Gastrocnemius medialis (tissue), 4 donors: ENCODE measurements at regions not wholly inside any gene's neighbourhood (a gene's known extent, or its start where the extent isn't known, plus 50 kb on each side); places are given as distances from the start of the nearest gene placed in this dataset.

ENCODE experiments used
- ATAC-seq, 2 donors: fragments of 150-250 bp; one replicate each; pipeline ENCODE4 v1.9.1; 2016
- DNase-seq, 2 donors: peaks; one replicate each; pipeline ENCODE4 v3.0.0-alpha.2; 2019
- H3K27ac ChIP-seq, 4 donors: fragments of 200-600 bp; sonication (generic); 1 replicate in 1 of 4; 2 replicates in 3 of 4; pipeline ENCODE4 v1.5.1; 2016 to 2018; ENCODE audit warnings: mild to moderate bottlenecking in 2 of 4, moderate library complexity in 1 of 4
- H3K27me3 ChIP-seq, 3 donors: fragments of 200-600 bp; sonication (generic) in 2 of 3; 1 replicate in 1 of 3; 2 replicates in 2 of 3; pipeline versions ENCODE4 v1.5.1 to v1.6.0; 2016 to 2019; ENCODE audit warnings: mild to moderate bottlenecking in 1 of 3, moderate library complexity in 1 of 3
- H3K36me3 ChIP-seq, 2 donors: fragments of 200-600 bp; sonication (generic) in 1 of 2; one replicate each; pipeline ENCODE4 v1.5.1; 2017 to 2018
- H3K4me1 ChIP-seq, 2 donors: fragments of 200-600 bp; sonication (generic) in 1 of 2; one replicate each; pipeline ENCODE4 v1.5.1; 2016 to 2017; ENCODE audit warnings: mild to moderate bottlenecking in 2 of 2
- H3K4me3 ChIP-seq, 4 donors: fragments of 200-600 bp; sonication (generic) in 3 of 4; 1 replicate in 1 of 4; 2 replicates in 3 of 4; pipeline ENCODE4 v1.5.1; 2016 to 2019; ENCODE audit warnings: mild to moderate bottlenecking in 2 of 4
- H3K9me3 ChIP-seq, 3 donors: fragments of 200-600 bp; sonication (generic) in 2 of 3; 1 replicate in 1 of 3; 2 replicates in 2 of 3; pipeline ENCODE4 v1.5.1; 2016 to 2019
- CTCF ChIP-seq, 5 experiments: fragments of 450-650 bp in 3 of 5; fragments of 200-600 bp in 2 of 5; sonication (generic) in 2 of 5; IDR thresholded peaks in 4 of 5; conservative IDR thresholded peaks in 1 of 5; 1 replicate in 4 of 5; 2 replicates in 1 of 5; pipeline ENCODE4 v1.5.1; 2016 to 2019; ENCODE audit warnings: antibody characterized with exemption in 5 of 5, mild to moderate bottlenecking in 3 of 5, moderate library complexity in 3 of 5
- POLR2A ChIP-seq, 2 donors: fragments of 450-650 bp; IDR thresholded peaks; one replicate each; pipeline ENCODE4 v1.6.1; 2017; ENCODE audit warnings: antibody characterized with exemption in 2 of 2, mild to moderate bottlenecking in 2 of 2, moderate library complexity in 2 of 2
- in situ Hi-C, 4 donors: fragments of 200-750 bp; cut with MboI; loops; one replicate each; pipeline versions ENCODE4 v1.15.0 to v1.8.0; 2017; ENCODE audit warnings: low sequenced_read_pairs in 4 of 4
- intact Hi-C: fragments of 100-400 bp; cut with DNase I; formaldehyde crosslinking; loops from one replicate; pipeline ENCODE4 v1.15.1; 2023; ENCODE audit warnings: low total_unique reads

GRCh38 chr12:92012691-92013090 lies 133.0 kb downstream of the BTG1 start:
- Histone ChIP-seq H3K27ac (no peak overlapping the region), H3K27me3 (no peaks in the 10 kb centered on the region), H3K36me3 (no peaks in the 10 kb centered on the region), H3K4me1 (no peaks in the 10 kb centered on the region), H3K4me3 (no peak overlapping the region), H3K9me3 (no peaks in the 10 kb centered on the region)
- DNase-seq (no peak), ATAC-seq (no peak)
- in situ Hi-C loops, result no loop called here
- no peak for TF ChIP-seq POLR2A (IDR thresholded peaks at IDR 0.05)
- TF ChIP-seq CTCF (IDR thresholded peaks at IDR 0.05 in 4 of 5, conservative IDR thresholded peaks at IDR 0.05 in 1 of 5), result no peak
- intact Hi-C loops, result no loop called here

GRCh38 chr12:92010853-92011701 lies 134.6 kb downstream of the BTG1 start:
- ATAC-seq, result no peak
- in situ Hi-C loops (no loop called here), intact Hi-C loops (no loop called here)

GRCh38 chr12:92010368-92010767 lies 135.3 kb downstream of the BTG1 start:
- intact Hi-C loops, result no loop called here
- no peak for ATAC-seq

More at GRCh38 chr12:92010853-92011701, 134.6 kb downstream of the BTG1 start:
- DNase-seq, result no peak
- H3K27ac ChIP-seq, result no peak overlapping the region
- TF ChIP-seq CTCF (IDR thresholded peaks at IDR 0.05 in 4 of 5, conservative IDR thresholded peaks at IDR 0.05 in 1 of 5) (no peak), POLR2A (IDR thresholded peaks at IDR 0.05) (no peak)
- no peaks in the 10 kb centered on the region for H3K27me3 ChIP-seq
- H3K9me3 ChIP-seq, result no peaks in the 10 kb centered on the region
- H3K36me3 ChIP-seq, result no peaks in the 10 kb centered on the region
- H3K4me3 ChIP-seq, result no peak overlapping the region
- H3K4me1 ChIP-seq, result no peaks in the 10 kb centered on the region

GRCh38 chr12:92008345-92008744 lies 137.3 kb downstream of the BTG1 start:
- Histone ChIP-seq H3K27ac (no peak overlapping the region), H3K27me3 (no peaks in the 10 kb centered on the region), H3K36me3 (no peaks in the 10 kb centered on the region), H3K4me1 (no peaks in the 10 kb centered on the region), H3K4me3 (no peak overlapping the region), H3K9me3 (no peaks in the 10 kb centered on the region)
- no peak for TF ChIP-seq CTCF (IDR thresholded peaks at IDR 0.05 in 4 of 5, conservative IDR thresholded peaks at IDR 0.05 in 1 of 5)
- no peak for TF ChIP-seq POLR2A (IDR thresholded peaks at IDR 0.05)
- in situ Hi-C loops, result no loop called here
- DNase-seq (no peak), ATAC-seq (no peak)
- intact Hi-C loops, result no loop called here

More at GRCh38 chr12:92010368-92010767, 135.3 kb downstream of the BTG1 start:
- in situ Hi-C loops, result no loop called here
- Histone ChIP-seq H3K9me3 (no peaks in the 10 kb centered on the region), H3K4me3 (no peak overlapping the region), H3K36me3 (no peaks in the 10 kb centered on the region), H3K4me1 (no peaks in the 10 kb centered on the region), H3K27me3 (no peaks in the 10 kb centered on the region), H3K27ac (no peak overlapping the region)
- TF ChIP-seq POLR2A (IDR thresholded peaks at IDR 0.05) (no peak), CTCF (IDR thresholded peaks at IDR 0.05 in 4 of 5, conservative IDR thresholded peaks at IDR 0.05 in 1 of 5) (no peak)
- DNase-seq, result no peak
